GM23338 (cell line): ENCODE measurements at regions not wholly inside any gene's neighbourhood (a gene's known extent, or its start where the extent isn't known, plus 50 kb on each side); places are given as distances from the start of the nearest gene placed in this dataset.

Experiments used
- ATAC-seq: fragments of 200-7000 bp; cut with Tn5 transposase; 3 replicates; pipeline ENCODE4 v1.9.1; 2020
- DNase-seq: peaks from one replicate; pipeline ENCODE4 v3.0.0-alpha.2; 2015; ENCODE audit warnings: low spot score
- H2AFZ ChIP-seq: fragments of 200-600 bp; sonication (generic); 2 replicates; pipeline ENCODE4 v1.8.0; 2016; ENCODE audit warnings: antibody characterized with exemption, mild to moderate bottlenecking, moderate library complexity
- H3F3A ChIP-seq: fragments of 200-600 bp; sonication (generic); replicated peaks from 2 replicates; pipeline ENCODE4 v1.8.0; 2017; ENCODE audit warnings: antibody characterized with exemption, mixed run types, low read depth
- H3K27ac ChIP-seq: fragments of 200-600 bp; sonication (generic); 2 replicates; pipeline ENCODE4 v1.6.1; 2016; ENCODE audit warnings: low read depth
- H3K27me3 ChIP-seq: fragments of 200-600 bp; sonication (generic); 2 replicates; pipeline ENCODE4 v1.8.0; 2016; ENCODE audit warnings: mild to moderate bottlenecking, mixed run types, moderate library complexity; ENCODE audit not compliant: insufficient read depth
- H3K36me3 ChIP-seq: fragments of 200-600 bp; sonication (generic); 2 replicates; pipeline ENCODE4 v1.8.0; 2016; ENCODE audit warnings: mild to moderate bottlenecking; ENCODE audit not compliant: insufficient read depth
- H3K4me1 ChIP-seq: fragments of 200-600 bp; sonication (generic); 2 replicates; pipeline ENCODE4 v1.8.0; 2016; ENCODE audit warnings: mild to moderate bottlenecking, moderate library complexity; ENCODE audit not compliant: insufficient read depth
- H3K4me2 ChIP-seq: fragments of 200-600 bp; sonication (generic); 2 replicates; pipeline ENCODE4 v1.7.1; 2017; ENCODE audit warnings: mixed run types
- H3K4me3 ChIP-seq: fragments of 200-600 bp; sonication (generic); 2 replicates; pipeline ENCODE4 v1.6.1; 2016; ENCODE audit warnings: mixed run types
- H3K79me2 ChIP-seq: fragments of 200-600 bp; sonication (generic); replicated peaks from 2 replicates; pipeline ENCODE4 v1.8.0; 2017; ENCODE audit warnings: mild to moderate bottlenecking; ENCODE audit not compliant: insufficient read depth
- H3K9me2 ChIP-seq: fragments of 200-600 bp; sonication (generic); 2 replicates; pipeline ENCODE4 v1.8.0; 2017; ENCODE audit not compliant: insufficient read depth
- H4K20me1 ChIP-seq: fragments of 200-600 bp; sonication (generic); replicated peaks from 2 replicates; pipeline ENCODE4 v1.8.0; 2017; ENCODE audit warnings: mild to moderate bottlenecking; ENCODE audit not compliant: insufficient read depth
- H3K27ac Mint-ChIP-seq: 2 replicates; pipeline ENCODE4 v1.8.0; 2020; ENCODE audit warnings: inconsistent platforms, mild to moderate bottlenecking, moderate library complexity, mixed read lengths
- H3K27me3 Mint-ChIP-seq: 3 replicates; pipeline ENCODE4 v1.8.0; 2022; ENCODE audit warnings: low read depth, mild to moderate bottlenecking, moderate library complexity, mixed read lengths, inconsistent platforms; ENCODE audit not compliant: insufficient read depth, poor library complexity
- H3K36me3 Mint-ChIP-seq: 3 replicates; pipeline ENCODE4 v1.8.0; 2021; ENCODE audit warnings: low read depth, mild to moderate bottlenecking, inconsistent platforms, moderate library complexity, mixed read lengths
- H3K4me1 Mint-ChIP-seq: 3 replicates; pipeline ENCODE4 v1.8.0; 2020; ENCODE audit warnings: mild to moderate bottlenecking, inconsistent platforms, mixed read lengths
- H3K4me3 Mint-ChIP-seq: 3 replicates; pipeline ENCODE4 v1.8.0; 2021; ENCODE audit warnings: moderate library complexity, mild to moderate bottlenecking, inconsistent platforms, mixed read lengths
- H3K9me3 Mint-ChIP-seq: 3 replicates; pipeline ENCODE4 v1.8.0; 2020; ENCODE audit warnings: moderate library complexity, mild to moderate bottlenecking, inconsistent platforms, mixed read lengths
- CREB1 ChIP-seq: fragments of 250-450 bp; sonication (Bioruptor Pico); IDR thresholded peaks from 2 replicates; pipeline ENCODE4 v1.5.0; 2020; ENCODE audit warnings: low read depth, mild to moderate bottlenecking, moderate library complexity
- CTCF ChIP-seq, 2 experiments: fragments of 200-600 bp in 1 of 2; sonication (generic) in 1 of 2; conservative IDR thresholded peaks; 2 replicates each; pipeline versions ENCODE4 v1.5.1 to v1.6.1; 2016 to 2017; ENCODE audit warnings: antibody characterized with exemption in 2 of 2, low read depth in 2 of 2, mild to moderate bottlenecking in 2 of 2, moderate library complexity in 1 of 2
- EZH2 ChIP-seq: fragments of 200-600 bp; sonication (generic); IDR thresholded peaks from one replicate; pipeline ENCODE4 v1.8.0; 2017; ENCODE audit warnings: antibody characterized with exemption, mild to moderate bottlenecking, low read depth; ENCODE audit not compliant: unreplicated experiment
- EZH2phosphoT487 ChIP-seq: fragments of 200-600 bp; sonication (generic); IDR thresholded peaks from one replicate; pipeline ENCODE4 v1.8.1; 2018; ENCODE audit warnings: antibody characterized with exemption; ENCODE audit not compliant: unreplicated experiment
- JUNB ChIP-seq: IDR thresholded peaks from one replicate; pipeline ENCODE4 v1.6.1; 2016; ENCODE audit warnings: antibody characterized with exemption; ENCODE audit not compliant: unreplicated experiment
- NANOG ChIP-seq: IDR thresholded peaks from 2 replicates; pipeline ENCODE4 v1.6.1; 2016; ENCODE audit warnings: antibody characterized with exemption, borderline replicate concordance
- POLR2AphosphoS5 ChIP-seq: IDR thresholded peaks from 2 replicates; pipeline ENCODE4 v1.6.1; 2016; ENCODE audit warnings: antibody characterized with exemption, low read depth
- STAT1 ChIP-seq: IDR thresholded peaks from one replicate; pipeline ENCODE4 v1.6.1; 2016; ENCODE audit warnings: antibody characterized with exemption; ENCODE audit not compliant: unreplicated experiment
- ZNF114 ChIP-seq: fragments of 250-450 bp; sonication (Bioruptor Pico); IDR thresholded peaks from 2 replicates; pipeline ENCODE4 v1.5.0; 2020; ENCODE audit warnings: mild to moderate bottlenecking, moderate library complexity
- ZNF331 ChIP-seq: fragments of 250-450 bp; sonication (Bioruptor Pico); IDR thresholded peaks from 2 replicates; pipeline ENCODE4 v1.5.0; 2020; ENCODE audit warnings: low read depth, mild to moderate bottlenecking, moderate library complexity
- TF ChIP-seq, protein P1 (sequence below): fragments of 250-450 bp; sonication (Bioruptor Pico); IDR thresholded peaks from 2 replicates; pipeline ENCODE4 v1.5.0; 2020; ENCODE audit warnings: mild to moderate bottlenecking, moderate library complexity
- TF ChIP-seq, protein P2 (sequence below): IDR thresholded peaks from one replicate; pipeline ENCODE4 v1.6.1; 2018; ENCODE audit warnings: antibody characterized with exemption; ENCODE audit not compliant: unreplicated experiment
- TF ChIP-seq, protein P3 (sequence below): IDR thresholded peaks from 2 replicates; pipeline ENCODE4 v1.6.1; 2016; ENCODE audit warnings: antibody characterized with exemption

DNA sequence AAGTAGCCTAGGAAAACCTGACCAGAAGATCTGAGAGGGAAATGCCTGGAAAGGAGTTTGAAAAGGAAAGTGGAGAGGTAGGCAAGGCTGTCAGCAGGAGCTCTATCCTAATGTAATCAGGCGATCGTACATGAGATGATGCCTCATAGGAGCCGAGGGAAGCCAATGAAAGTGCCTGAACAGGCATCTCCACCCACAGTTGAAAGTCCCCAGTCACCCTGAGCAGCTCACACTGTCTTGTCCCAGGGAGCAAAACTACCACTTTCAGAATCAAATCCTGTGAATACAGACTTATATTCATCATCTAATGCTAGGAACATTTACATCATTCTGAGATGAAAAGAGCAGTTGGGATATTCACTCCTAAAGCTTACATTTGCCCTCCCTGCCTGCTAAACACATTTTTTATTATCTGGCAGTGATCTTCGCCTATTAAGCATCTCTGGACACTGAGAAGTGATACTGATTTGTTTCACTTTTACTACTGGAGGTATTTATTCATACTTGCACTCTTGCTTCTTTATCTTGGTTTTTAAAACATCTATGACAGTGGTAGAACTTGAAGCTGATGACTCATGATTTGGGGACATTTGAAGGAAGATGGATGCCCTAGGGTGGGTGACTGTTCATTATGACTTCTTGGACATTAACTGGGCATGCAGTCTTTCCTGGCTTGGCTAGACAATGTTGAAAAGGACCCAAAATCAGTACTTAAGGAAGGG is 221.6 kb downstream of the SEC16B start:
- no peak overlapping the region for H3K4me3 Mint-ChIP-seq
- H3K27me3 Mint-ChIP-seq = no peaks in the 10 kb centered on the region
- H3K27me3 ChIP-seq = no peaks in the 10 kb centered on the region
- no peak overlapping the region for H3K4me3 ChIP-seq
- no peak for ATAC-seq
- H3K4me2 ChIP-seq = no peak overlapping the region
- no peaks in the 10 kb centered on the region for H3K36me3 Mint-ChIP-seq
- H4K20me1 ChIP-seq = no peaks in the 10 kb centered on the region
- H3K4me1 ChIP-seq = no peaks in the 10 kb centered on the region
- no peaks in the 10 kb centered on the region for H3K9me2 ChIP-seq
- no peak for TF ChIP-seq EZH2phosphoT487
- TF ChIP-seq NANOG = no peak
- TF ChIP-seq ZNF331 (CRISPR knock-in tag) = no peak
- TF ChIP-seq CREB1 (CRISPR knock-in tag) = no peak
- TF ChIP-seq JUNB = no peak
- no peak for TF ChIP-seq ZNF114
- TF ChIP-seq, protein P1, sequence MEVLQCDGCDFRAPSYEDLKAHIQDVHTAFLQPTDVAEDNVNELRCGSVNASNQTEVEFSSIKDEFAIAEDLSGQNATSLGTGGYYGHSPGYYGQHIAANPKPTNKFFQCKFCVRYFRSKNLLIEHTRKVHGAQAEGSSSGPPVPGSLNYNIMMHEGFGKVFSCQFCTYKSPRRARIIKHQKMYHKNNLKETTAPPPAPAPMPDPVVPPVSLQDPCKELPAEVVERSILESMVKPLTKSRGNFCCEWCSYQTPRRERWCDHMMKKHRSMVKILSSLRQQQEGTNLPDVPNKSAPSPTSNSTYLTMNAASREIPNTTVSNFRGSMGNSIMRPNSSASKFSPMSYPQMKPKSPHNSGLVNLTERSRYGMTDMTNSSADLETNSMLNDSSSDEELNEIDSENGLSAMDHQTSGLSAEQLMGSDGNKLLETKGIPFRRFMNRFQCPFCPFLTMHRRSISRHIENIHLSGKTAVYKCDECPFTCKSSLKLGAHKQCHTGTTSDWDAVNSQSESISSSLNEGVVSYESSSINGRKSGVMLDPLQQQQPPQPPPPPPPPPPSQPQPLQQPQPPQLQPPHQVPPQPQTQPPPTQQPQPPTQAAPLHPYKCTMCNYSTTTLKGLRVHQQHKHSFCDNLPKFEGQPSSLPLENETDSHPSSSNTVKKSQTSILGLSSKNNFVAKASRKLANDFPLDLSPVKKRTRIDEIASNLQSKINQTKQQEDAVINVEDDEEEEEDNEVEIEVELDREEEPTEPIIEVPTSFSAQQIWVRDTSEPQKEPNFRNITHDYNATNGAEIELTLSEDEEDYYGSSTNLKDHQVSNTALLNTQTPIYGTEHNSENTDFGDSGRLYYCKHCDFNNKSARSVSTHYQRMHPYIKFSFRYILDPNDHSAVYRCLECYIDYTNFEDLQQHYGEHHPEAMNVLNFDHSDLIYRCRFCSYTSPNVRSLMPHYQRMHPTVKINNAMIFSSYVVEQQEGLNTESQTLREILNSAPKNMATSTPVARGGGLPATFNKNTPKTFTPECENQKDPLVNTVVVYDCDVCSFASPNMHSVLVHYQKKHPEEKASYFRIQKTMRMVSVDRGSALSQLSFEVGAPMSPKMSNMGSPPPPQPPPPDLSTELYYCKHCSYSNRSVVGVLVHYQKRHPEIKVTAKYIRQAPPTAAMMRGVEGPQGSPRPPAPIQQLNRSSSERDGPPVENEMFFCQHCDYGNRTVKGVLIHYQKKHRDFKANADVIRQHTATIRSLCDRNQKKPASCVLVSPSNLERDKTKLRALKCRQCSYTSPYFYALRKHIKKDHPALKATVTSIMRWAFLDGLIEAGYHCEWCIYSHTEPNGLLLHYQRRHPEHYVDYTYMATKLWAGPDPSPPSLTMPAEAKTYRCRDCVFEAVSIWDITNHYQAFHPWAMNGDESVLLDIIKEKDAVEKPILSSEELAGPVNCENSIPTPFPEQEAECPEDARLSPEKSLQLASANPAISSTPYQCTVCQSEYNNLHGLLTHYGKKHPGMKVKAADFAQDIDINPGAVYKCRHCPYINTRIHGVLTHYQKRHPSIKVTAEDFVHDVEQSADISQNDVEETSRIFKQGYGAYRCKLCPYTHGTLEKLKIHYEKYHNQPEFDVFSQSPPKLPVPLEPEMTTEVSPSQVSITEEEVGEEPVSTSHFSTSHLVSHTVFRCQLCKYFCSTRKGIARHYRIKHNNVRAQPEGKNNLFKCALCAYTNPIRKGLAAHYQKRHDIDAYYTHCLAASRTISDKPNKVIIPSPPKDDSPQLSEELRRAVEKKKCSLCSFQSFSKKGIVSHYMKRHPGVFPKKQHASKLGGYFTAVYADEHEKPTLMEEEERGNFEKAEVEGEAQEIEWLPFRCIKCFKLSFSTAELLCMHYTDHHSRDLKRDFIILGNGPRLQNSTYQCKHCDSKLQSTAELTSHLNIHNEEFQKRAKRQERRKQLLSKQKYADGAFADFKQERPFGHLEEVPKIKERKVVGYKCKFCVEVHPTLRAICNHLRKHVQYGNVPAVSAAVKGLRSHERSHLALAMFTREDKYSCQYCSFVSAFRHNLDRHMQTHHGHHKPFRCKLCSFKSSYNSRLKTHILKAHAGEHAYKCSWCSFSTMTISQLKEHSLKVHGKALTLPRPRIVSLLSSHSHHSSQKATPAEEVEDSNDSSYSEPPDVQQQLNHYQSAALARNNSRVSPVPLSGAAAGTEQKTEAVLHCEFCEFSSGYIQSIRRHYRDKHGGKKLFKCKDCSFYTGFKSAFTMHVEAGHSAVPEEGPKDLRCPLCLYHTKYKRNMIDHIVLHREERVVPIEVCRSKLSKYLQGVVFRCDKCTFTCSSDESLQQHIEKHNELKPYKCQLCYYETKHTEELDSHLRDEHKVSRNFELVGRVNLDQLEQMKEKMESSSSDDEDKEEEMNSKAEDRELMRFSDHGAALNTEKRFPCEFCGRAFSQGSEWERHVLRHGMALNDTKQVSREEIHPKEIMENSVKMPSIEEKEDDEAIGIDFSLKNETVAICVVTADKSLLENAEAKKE = no peak
- TF ChIP-seq, protein P2, sequence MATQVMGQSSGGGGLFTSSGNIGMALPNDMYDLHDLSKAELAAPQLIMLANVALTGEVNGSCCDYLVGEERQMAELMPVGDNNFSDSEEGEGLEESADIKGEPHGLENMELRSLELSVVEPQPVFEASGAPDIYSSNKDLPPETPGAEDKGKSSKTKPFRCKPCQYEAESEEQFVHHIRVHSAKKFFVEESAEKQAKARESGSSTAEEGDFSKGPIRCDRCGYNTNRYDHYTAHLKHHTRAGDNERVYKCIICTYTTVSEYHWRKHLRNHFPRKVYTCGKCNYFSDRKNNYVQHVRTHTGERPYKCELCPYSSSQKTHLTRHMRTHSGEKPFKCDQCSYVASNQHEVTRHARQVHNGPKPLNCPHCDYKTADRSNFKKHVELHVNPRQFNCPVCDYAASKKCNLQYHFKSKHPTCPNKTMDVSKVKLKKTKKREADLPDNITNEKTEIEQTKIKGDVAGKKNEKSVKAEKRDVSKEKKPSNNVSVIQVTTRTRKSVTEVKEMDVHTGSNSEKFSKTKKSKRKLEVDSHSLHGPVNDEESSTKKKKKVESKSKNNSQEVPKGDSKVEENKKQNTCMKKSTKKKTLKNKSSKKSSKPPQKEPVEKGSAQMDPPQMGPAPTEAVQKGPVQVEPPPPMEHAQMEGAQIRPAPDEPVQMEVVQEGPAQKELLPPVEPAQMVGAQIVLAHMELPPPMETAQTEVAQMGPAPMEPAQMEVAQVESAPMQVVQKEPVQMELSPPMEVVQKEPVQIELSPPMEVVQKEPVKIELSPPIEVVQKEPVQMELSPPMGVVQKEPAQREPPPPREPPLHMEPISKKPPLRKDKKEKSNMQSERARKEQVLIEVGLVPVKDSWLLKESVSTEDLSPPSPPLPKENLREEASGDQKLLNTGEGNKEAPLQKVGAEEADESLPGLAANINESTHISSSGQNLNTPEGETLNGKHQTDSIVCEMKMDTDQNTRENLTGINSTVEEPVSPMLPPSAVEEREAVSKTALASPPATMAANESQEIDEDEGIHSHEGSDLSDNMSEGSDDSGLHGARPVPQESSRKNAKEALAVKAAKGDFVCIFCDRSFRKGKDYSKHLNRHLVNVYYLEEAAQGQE = no peak
- TF ChIP-seq CTCF (conservative IDR thresholded peaks at IDR 0.05; ENCODE audit: low read depth in 2 of 2) = no peak
- TF ChIP-seq POLR2AphosphoS5 = no peak
- no peak for TF ChIP-seq EZH2
- no peak for TF ChIP-seq STAT1
- TF ChIP-seq, protein P3, sequence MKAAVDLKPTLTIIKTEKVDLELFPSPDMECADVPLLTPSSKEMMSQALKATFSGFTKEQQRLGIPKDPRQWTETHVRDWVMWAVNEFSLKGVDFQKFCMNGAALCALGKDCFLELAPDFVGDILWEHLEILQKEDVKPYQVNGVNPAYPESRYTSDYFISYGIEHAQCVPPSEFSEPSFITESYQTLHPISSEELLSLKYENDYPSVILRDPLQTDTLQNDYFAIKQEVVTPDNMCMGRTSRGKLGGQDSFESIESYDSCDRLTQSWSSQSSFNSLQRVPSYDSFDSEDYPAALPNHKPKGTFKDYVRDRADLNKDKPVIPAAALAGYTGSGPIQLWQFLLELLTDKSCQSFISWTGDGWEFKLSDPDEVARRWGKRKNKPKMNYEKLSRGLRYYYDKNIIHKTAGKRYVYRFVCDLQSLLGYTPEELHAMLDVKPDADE = no peak
- no peaks in the 10 kb centered on the region for H3K9me3 Mint-ChIP-seq
- no peaks in the 10 kb centered on the region for H3F3A ChIP-seq
- H2AFZ ChIP-seq = no peak overlapping the region
- H3K4me1 Mint-ChIP-seq = no peaks in the 10 kb centered on the region
- H3K36me3 ChIP-seq = no peaks in the 10 kb centered on the region
- no peak overlapping the region for H3K27ac Mint-ChIP-seq
- H3K27ac ChIP-seq = no peak overlapping the region
- H3K79me2 ChIP-seq = no peaks in the 10 kb centered on the region
- no peak for DNase-seq
